H1 (cell line): ENCODE measurements at regions not wholly inside any gene's neighbourhood (a gene's known extent, or its start where the extent isn't known, plus 50 kb on each side); places are given as distances from the start of the nearest gene placed in this dataset.

Experiments used
- POLR2A ChIP-seq, 2 experiments: IDR thresholded peaks; 1 replicate in 1 of 2; 2 replicates in 1 of 2; pipeline ENCODE4 v1.6.1; 2011; ENCODE audit warnings: low read depth in 2 of 2, low read length in 2 of 2, mild to moderate bottlenecking in 2 of 2; ENCODE audit errors: control extremely low read depth in 1 of 2
- RXRA ChIP-seq: IDR thresholded peaks from 2 replicates; pipeline ENCODE4 v1.6.1; 2011; ENCODE audit warnings: low read depth, mild to moderate bottlenecking, low read length, moderate library complexity; ENCODE audit not compliant: insufficient read depth
- SP1 ChIP-seq: IDR thresholded peaks from 2 replicates; pipeline ENCODE4 v1.6.1; 2011; ENCODE audit warnings: low read depth, low read length
- SP2 ChIP-seq: IDR thresholded peaks from 2 replicates; pipeline ENCODE4 v1.6.1; 2012; ENCODE audit warnings: mild to moderate bottlenecking, low read length, inconsistent platforms
- TAF7 ChIP-seq: optimal IDR thresholded peaks from 2 replicates; pipeline ENCODE3; 2011; ENCODE audit warnings: low read depth, mild to moderate bottlenecking, inconsistent platforms, low read length, moderate library complexity, borderline replicate concordance

DNA sequence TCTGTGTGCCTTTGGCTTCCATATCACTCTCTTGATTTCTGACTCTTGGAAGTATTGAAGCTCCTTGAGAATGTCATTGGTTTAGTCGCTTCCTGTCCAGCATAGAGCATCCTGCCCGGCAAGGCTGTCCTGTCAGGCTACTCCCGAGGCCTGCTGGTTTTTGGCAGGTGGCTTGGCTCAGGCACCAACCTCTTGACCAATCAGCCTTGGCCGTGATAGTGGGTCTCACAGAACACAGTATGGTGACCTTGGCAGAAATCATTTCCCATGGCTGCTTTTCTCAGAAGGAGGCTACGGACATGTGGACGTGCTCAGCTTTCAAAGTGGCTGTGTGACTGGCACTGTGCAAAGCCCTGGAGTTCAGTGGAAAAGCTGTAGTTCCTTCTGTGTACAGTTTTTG lies 516.9 kb downstream of the REEP3 start (continued):
- no peak for TF ChIP-seq RXRA
- no peak for TF ChIP-seq POLR2A (IDR thresholded peaks at IDR 0.05; ENCODE audit: control extremely low read depth in 1 of 2, low read depth in 2 of 2, low read length in 2 of 2)
- no peak for TF ChIP-seq SP1
- no peak for TF ChIP-seq SP2
- no peak for TF ChIP-seq TAF7
